IPS-15b (cell line): ENCODE measurements at regions not wholly inside any gene's neighbourhood (a gene's known extent, or its start where the extent isn't known, plus 50 kb on each side); places are given as distances from the start of the nearest gene placed in this dataset.

ENCODE experiments used
- H3K27me3 ChIP-seq: one replicate; pipeline ENCODE4 v1.6.1; 2013; ENCODE audit warnings: low read length; ENCODE audit not compliant: control insufficient read depth, insufficient read depth
- H3K36me3 ChIP-seq: one replicate; pipeline ENCODE4 v1.6.1; 2013; ENCODE audit warnings: low read length; ENCODE audit not compliant: control insufficient read depth, insufficient read depth
- H3K4me1 ChIP-seq: one replicate; pipeline ENCODE4 v1.6.1; 2013; ENCODE audit warnings: mild to moderate bottlenecking, low read length; ENCODE audit not compliant: control insufficient read depth, insufficient read depth
- H3K4me3 ChIP-seq: one replicate; pipeline ENCODE4 v1.5.1; 2013; ENCODE audit warnings: low read depth, low read length
- H3K9ac ChIP-seq: one replicate; pipeline ENCODE4 v1.6.1; 2013; ENCODE audit warnings: low read depth, mild to moderate bottlenecking, low read length
- H3K9me3 ChIP-seq: one replicate; pipeline ENCODE4 v1.6.1; 2013; ENCODE audit warnings: mild to moderate bottlenecking, low read length; ENCODE audit not compliant: control insufficient read depth, insufficient read depth

DNA sequence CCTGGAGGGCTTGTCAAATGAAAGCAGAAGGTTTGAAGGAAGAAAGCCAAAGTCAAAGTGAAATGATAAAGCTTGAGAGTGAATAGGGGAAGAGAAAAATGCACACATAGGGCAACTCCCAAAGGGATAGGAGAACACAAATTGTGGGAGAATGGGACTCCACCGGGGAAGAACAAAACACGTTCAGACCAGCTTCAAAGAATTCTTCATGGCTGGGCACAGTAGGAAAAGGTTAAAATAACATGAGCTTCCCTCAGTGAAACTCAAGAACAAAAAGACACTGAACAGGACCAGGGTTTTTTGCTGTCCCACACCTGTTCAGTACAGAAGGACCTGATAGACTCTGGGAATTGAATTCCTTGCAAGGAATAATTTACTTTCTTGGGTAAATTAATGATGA is 123.1 kb upstream of the NCKAP5 start:
- H3K4me3 ChIP-seq, result no peak overlapping the region
- H3K9ac ChIP-seq, result no peak overlapping the region
- H3K4me1 ChIP-seq, result no peaks in the 10 kb centered on the region
- no peaks in the 10 kb centered on the region for H3K9me3 ChIP-seq
- H3K27me3 ChIP-seq, result no peaks in the 10 kb centered on the region
- no peaks in the 10 kb centered on the region for H3K36me3 ChIP-seq

DNA sequence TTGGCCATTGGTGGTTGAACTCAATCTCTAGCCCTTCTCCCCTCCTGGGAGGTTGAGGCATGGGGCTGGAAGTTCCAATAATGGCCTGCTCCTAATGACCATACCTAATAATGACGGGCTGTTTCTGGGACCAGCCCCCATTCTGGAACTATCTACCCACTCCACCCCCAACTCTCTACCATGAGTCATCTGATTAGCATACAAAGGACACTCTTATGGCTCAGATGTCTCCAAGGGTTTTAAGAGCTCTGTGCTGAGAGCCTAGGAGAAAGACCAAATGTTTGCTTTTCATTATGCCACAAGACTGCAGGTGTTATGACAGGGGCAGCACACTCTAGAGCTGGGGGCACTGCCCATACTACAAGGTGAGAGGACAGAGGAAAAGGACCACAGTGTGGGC is 137.0 kb upstream of the NCKAP5 start:
- no peaks in the 10 kb centered on the region for H3K27me3 ChIP-seq
- no peak overlapping the region for H3K9ac ChIP-seq
- no peaks in the 10 kb centered on the region for H3K4me1 ChIP-seq
- H3K4me3 ChIP-seq, result no peak overlapping the region
- no peaks in the 10 kb centered on the region for H3K9me3 ChIP-seq
- no peaks in the 10 kb centered on the region for H3K36me3 ChIP-seq

GRCh38 chr2:133710613-133711012 is 142.3 kb upstream of the NCKAP5 start:
- H3K4me1 ChIP-seq, result no peaks in the 10 kb centered on the region
- no peaks in the 10 kb centered on the region for H3K27me3 ChIP-seq

DNA sequence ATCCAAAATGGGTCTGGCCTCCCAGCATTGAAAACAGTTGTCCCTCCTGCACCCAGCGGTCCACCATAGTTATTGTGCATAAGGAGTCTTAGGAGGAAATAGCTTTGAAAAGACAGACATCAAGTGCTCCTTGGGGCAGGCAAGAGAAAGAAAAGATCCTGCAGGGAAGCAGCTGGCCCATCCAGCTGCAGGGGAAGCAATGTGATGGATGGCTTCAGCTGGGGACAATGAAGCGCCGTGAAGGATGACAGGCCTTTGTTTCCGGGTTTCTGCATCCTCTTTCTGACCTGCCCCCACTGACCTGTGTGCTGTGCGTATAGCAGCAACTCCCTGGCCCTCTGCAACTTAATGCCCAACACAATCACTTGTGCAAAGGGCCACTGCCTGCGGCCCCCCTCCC is 142.9 kb upstream of the NCKAP5 start:
- Histone ChIP-seq H3K4me3 (no peak overlapping the region), H3K36me3 (no peaks in the 10 kb centered on the region), H3K27me3 (no peaks in the 10 kb centered on the region), H3K9ac (no peak overlapping the region), H3K9me3 (no peaks in the 10 kb centered on the region), H3K4me1 (no peaks in the 10 kb centered on the region)

More at GRCh38 chr2:133710613-133711012, 142.3 kb upstream of the NCKAP5 start:
- Histone ChIP-seq H3K36me3 (no peaks in the 10 kb centered on the region), H3K9me3 (no peaks in the 10 kb centered on the region), H3K9ac (no peak overlapping the region), H3K4me3 (no peak overlapping the region)

DNA sequence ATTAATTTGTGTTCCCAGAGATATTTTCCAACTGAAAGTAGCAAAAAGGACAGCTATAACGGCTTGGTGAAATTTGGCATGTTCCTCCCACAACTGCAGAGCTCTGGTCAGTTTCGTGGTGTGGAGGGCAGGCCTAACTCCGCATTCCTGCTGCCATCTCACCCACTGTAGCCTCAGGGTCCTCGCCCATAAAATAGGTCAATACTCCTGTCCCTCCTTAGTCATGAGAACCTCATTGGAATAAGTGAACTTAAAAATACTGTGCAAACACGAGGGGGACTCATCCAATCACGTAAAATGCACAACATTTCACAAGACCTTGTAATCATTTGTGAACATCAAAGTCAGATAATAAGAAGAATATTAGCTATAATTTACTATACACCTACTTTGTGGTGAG is 143.5 kb upstream of the NCKAP5 start:
- Histone ChIP-seq H3K36me3 (no peaks in the 10 kb centered on the region), H3K27me3 (no peaks in the 10 kb centered on the region), H3K9me3 (no peaks in the 10 kb centered on the region)

DNA sequence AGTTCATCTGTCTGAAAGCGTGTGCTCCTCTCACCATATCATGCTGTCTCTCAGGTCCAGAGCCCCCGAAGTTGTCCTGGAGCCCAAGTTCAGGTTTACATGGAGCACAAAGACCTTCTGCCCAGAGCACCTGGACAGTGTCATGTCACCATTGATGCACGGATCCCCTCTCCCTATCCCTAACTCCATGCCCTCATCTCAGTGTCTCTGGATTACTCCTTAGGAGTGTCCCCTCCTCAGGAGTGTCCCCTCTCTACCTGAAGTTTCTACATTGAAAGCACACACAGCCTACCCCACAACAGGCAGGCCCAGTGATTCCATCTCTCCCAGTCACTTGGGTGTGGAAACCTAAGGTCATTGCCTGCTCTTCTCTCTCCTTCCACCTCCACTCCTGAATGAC is 144.1 kb upstream of the NCKAP5 start:
- no peaks in the 10 kb centered on the region for H3K9me3 ChIP-seq
- H3K4me1 ChIP-seq, result no peaks in the 10 kb centered on the region
- H3K36me3 ChIP-seq, result no peaks in the 10 kb centered on the region
- no peaks in the 10 kb centered on the region for H3K27me3 ChIP-seq
- no peak overlapping the region for H3K4me3 ChIP-seq
- no peak overlapping the region for H3K9ac ChIP-seq

More for the DNA sequence above, 143.5 kb upstream of the NCKAP5 start:
- no peaks in the 10 kb centered on the region for H3K4me1 ChIP-seq
- H3K4me3 ChIP-seq, result no peak overlapping the region
- no peak overlapping the region for H3K9ac ChIP-seq

DNA sequence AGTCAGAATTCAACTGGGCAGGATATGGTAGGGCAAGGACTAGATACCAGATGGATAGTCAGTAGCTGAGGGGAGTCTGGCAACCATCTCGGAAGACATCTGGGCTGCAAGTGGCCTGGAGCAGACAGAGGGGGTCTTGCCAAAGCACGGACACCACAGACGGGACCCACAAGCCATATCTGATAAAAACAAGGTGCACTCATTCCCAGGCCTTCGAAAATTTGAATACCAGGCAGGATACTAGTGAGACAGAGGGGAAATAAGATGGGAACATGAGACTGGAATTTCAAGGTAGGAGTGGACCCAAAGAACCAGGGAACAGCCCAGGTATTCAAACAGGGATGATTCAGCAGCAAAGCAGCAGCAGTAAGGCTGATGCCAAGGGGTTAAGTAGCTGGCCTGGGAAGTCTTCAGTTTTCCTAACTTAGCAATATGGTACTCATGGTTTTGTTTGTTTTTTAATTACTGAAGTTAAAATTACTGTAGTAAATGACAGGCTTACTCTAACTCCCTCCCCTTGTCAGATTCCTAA is 144.9 kb upstream of the NCKAP5 start:
- Histone ChIP-seq H3K9ac (no peak overlapping the region), H3K4me3 (no peak overlapping the region), H3K4me1 (no peaks in the 10 kb centered on the region), H3K27me3 (no peaks in the 10 kb centered on the region), H3K9me3 (no peaks in the 10 kb centered on the region), H3K36me3 (no peaks in the 10 kb centered on the region)

DNA sequence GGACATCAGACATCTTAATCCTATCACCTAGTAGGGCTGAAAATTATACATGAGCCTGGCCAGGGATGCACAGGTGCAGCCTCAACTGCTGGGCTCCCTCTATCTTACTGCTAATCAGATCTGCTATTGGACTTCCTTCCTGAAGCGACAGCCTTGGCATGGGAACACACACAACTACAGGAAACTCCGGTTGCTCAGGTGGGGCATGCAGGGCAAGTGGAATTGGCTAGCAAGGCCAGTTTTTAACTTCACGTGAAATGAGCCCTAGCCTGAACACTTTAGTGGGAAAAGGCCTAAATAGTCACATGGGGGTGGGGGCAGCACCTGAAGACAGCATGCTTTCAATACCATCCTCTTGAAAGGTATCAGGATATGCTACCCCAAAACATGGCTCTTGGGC is 147.9 kb upstream of the NCKAP5 start:
- Histone ChIP-seq H3K4me1 (no peaks in the 10 kb centered on the region), H3K9ac (no peak overlapping the region)

GRCh38 chr2:133717497-133717896 is 149.2 kb upstream of the NCKAP5 start:
- Histone ChIP-seq H3K4me3 (no peak overlapping the region), H3K27me3 (no peaks in the 10 kb centered on the region), H3K4me1 (no peaks in the 10 kb centered on the region), H3K9ac (no peak overlapping the region), H3K9me3 (no peaks in the 10 kb centered on the region), H3K36me3 (no peaks in the 10 kb centered on the region)

More for the DNA sequence above, 147.9 kb upstream of the NCKAP5 start:
- H3K4me3 ChIP-seq, result no peak overlapping the region
- no peaks in the 10 kb centered on the region for H3K36me3 ChIP-seq
- no peaks in the 10 kb centered on the region for H3K9me3 ChIP-seq
- H3K27me3 ChIP-seq, result no peaks in the 10 kb centered on the region

GRCh38 chr2:133718688-133719201 is 150.5 kb upstream of the NCKAP5 start:
- Histone ChIP-seq H3K4me3 (no peak overlapping the region), H3K36me3 (no peaks in the 10 kb centered on the region), H3K27me3 (no peaks in the 10 kb centered on the region), H3K4me1 (no peaks in the 10 kb centered on the region), H3K9ac (no peak overlapping the region), H3K9me3 (no peaks in the 10 kb centered on the region)

DNA sequence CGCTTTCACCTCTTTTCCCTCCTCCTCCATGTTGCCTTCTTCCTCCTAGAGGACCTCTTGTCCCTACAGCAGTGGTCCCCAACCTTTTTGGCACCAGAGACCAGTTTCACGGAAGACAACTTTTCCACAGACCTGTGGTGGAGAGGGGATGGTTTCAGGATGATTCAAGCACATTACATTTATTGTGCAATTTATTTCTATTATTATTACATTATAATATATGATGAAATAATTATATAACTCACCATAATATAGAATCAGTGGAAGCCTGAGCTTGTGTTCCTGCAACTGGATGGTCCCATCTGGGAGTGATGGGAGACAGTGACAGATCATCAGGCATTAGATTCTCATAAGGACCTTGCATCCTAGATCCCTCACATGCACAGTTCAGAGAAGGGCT is 152.2 kb upstream of the NCKAP5 start:
- no peak overlapping the region for H3K4me3 ChIP-seq
- no peaks in the 10 kb centered on the region for H3K27me3 ChIP-seq
- no peak overlapping the region for H3K9ac ChIP-seq
- no peaks in the 10 kb centered on the region for H3K36me3 ChIP-seq
- no peaks in the 10 kb centered on the region for H3K9me3 ChIP-seq
- no peaks in the 10 kb centered on the region for H3K4me1 ChIP-seq

GRCh38 chr2:133721118-133721517 is 152.9 kb upstream of the NCKAP5 start:
- Histone ChIP-seq H3K27me3 (no peaks in the 10 kb centered on the region), H3K9me3 (no peaks in the 10 kb centered on the region), H3K4me1 (no peaks in the 10 kb centered on the region), H3K36me3 (no peaks in the 10 kb centered on the region), H3K9ac (no peak overlapping the region), H3K4me3 (no peak overlapping the region)
